ENCODE measurements at regions not wholly inside any gene's neighbourhood (a gene's known extent, or its start where the extent isn't known, plus 50 kb on each side); places are given as distances from the start of the nearest gene placed in this dataset.

DNA sequence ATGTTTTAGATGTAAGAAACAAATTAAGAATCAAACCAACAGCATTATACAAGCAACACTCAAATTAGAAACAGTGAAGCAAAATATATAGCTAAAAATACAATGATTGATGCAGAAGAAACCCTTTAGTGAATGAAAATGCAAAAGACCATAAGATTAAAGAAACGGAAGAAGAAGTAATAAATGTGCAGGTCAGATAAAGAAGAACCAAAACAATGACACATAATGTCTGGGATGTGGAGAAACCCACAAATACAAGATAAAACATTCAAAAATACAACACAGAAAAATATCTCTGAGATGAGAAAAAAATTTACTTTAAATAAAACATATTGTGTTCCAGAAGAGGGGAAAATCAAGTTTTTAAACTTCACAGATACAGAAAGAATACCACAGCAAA is 73.4 kb upstream of the AVPR1A start:
- Histone ChIP-seq H3K4me1 (ENCODE audit: insufficient read depth, low read length) (no peaks in the 10 kb centered on the region), H3K27me3 (ENCODE audit: control insufficient read depth in 1 of 2, insufficient read depth in 2 of 2, low read length in 2 of 2) (no peaks in the 10 kb centered on the region), H3K9me3 (ENCODE audit: low read length) (no peaks in the 10 kb centered on the region), H3K79me2 (ENCODE audit: insufficient read depth, low read length) (no peaks in the 10 kb centered on the region), H3K9ac (ENCODE audit: insufficient read depth, low read depth, low read length) (no peak overlapping the region), H2AFZ (ENCODE audit: low read length) (no peak overlapping the region), H3K36me3 (replicated peaks in 1 of 2; ENCODE audit: control insufficient read depth in 1 of 2, insufficient read depth in 2 of 2, low read length in 2 of 2) (no peaks in the 10 kb centered on the region), H3K4me2 (ENCODE audit: low read depth, low read length) (no peak overlapping the region), H4K20me1 (ENCODE audit: insufficient read depth, low read length) (no peaks in the 10 kb centered on the region), H3K27ac (ENCODE audit: extremely low read length, insufficient read depth, low read length) (no peak overlapping the region), H3K4me3 (replicated peaks in 1 of 3; ENCODE audit: insufficient read depth in 1 of 3, low read depth in 2 of 3, low read length in 3 of 3) (no peak overlapping the region)
- in situ Hi-C loops (cut with HindIII; ENCODE audit: extremely low pct_ligation_motif_present, low pct_unique_long_range_greater_than_20kb) = no loop called here
- no peak for DNase-seq (ENCODE audit: low spot score)
- 5% methylated on average over 1 of the region's 1 CpG for WGBS (ENCODE audit: low lambda C conversion rate)
- BruUV-seq (replicated peaks) = no TSS peak
- TF ChIP-seq ZFX (CRISPR knock-in tag; IDR thresholded peaks at IDR 0.05; ENCODE audit: low read depth) = no peak
- TF ChIP-seq ZNF850 (CRISPR knock-in tag; conservative IDR thresholded peaks at IDR 0.05) = no peak
- no peak for TF ChIP-seq THYN1 (CRISPR knock-in tag; IDR thresholded peaks at IDR 0.05; ENCODE audit: borderline replicate concordance, low read depth)
- TF ChIP-seq, protein P1, sequence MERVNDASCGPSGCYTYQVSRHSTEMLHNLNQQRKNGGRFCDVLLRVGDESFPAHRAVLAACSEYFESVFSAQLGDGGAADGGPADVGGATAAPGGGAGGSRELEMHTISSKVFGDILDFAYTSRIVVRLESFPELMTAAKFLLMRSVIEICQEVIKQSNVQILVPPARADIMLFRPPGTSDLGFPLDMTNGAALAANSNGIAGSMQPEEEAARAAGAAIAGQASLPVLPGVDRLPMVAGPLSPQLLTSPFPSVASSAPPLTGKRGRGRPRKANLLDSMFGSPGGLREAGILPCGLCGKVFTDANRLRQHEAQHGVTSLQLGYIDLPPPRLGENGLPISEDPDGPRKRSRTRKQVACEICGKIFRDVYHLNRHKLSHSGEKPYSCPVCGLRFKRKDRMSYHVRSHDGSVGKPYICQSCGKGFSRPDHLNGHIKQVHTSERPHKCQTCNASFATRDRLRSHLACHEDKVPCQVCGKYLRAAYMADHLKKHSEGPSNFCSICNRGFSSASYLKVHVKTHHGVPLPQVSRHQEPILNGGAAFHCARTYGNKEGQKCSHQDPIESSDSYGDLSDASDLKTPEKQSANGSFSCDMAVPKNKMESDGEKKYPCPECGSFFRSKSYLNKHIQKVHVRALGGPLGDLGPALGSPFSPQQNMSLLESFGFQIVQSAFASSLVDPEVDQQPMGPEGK (CRISPR knock-in tag; IDR thresholded peaks at IDR 0.05) = no peak
- TF ChIP-seq ZNF558 (CRISPR knock-in tag; IDR thresholded peaks at IDR 0.05; ENCODE audit: borderline replicate concordance) = no peak
- TF ChIP-seq ZNF564 (CRISPR knock-in tag; IDR thresholded peaks at IDR 0.05) = no peak
- no peak for TF ChIP-seq SP4 (CRISPR knock-in tag; IDR thresholded peaks at IDR 0.05)
- TF ChIP-seq, protein P2, sequence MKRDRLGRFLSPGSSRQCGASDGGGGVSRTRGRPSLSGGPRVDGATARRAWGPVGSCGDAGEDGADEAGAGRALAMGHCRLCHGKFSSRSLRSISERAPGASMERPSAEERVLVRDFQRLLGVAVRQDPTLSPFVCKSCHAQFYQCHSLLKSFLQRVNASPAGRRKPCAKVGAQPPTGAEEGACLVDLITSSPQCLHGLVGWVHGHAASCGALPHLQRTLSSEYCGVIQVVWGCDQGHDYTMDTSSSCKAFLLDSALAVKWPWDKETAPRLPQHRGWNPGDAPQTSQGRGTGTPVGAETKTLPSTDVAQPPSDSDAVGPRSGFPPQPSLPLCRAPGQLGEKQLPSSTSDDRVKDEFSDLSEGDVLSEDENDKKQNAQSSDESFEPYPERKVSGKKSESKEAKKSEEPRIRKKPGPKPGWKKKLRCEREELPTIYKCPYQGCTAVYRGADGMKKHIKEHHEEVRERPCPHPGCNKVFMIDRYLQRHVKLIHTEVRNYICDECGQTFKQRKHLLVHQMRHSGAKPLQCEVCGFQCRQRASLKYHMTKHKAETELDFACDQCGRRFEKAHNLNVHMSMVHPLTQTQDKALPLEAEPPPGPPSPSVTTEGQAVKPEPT (CRISPR knock-in tag; IDR thresholded peaks at IDR 0.05; ENCODE audit: low read depth) = no peak
- no peak for TF ChIP-seq IKZF1 (IDR thresholded peaks at IDR 0.05)
- TF ChIP-seq, protein P3, sequence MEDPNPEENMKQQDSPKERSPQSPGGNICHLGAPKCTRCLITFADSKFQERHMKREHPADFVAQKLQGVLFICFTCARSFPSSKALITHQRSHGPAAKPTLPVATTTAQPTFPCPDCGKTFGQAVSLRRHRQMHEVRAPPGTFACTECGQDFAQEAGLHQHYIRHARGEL (CRISPR knock-in tag; IDR thresholded peaks at IDR 0.05) = no peak
- TF ChIP-seq, protein P4, sequence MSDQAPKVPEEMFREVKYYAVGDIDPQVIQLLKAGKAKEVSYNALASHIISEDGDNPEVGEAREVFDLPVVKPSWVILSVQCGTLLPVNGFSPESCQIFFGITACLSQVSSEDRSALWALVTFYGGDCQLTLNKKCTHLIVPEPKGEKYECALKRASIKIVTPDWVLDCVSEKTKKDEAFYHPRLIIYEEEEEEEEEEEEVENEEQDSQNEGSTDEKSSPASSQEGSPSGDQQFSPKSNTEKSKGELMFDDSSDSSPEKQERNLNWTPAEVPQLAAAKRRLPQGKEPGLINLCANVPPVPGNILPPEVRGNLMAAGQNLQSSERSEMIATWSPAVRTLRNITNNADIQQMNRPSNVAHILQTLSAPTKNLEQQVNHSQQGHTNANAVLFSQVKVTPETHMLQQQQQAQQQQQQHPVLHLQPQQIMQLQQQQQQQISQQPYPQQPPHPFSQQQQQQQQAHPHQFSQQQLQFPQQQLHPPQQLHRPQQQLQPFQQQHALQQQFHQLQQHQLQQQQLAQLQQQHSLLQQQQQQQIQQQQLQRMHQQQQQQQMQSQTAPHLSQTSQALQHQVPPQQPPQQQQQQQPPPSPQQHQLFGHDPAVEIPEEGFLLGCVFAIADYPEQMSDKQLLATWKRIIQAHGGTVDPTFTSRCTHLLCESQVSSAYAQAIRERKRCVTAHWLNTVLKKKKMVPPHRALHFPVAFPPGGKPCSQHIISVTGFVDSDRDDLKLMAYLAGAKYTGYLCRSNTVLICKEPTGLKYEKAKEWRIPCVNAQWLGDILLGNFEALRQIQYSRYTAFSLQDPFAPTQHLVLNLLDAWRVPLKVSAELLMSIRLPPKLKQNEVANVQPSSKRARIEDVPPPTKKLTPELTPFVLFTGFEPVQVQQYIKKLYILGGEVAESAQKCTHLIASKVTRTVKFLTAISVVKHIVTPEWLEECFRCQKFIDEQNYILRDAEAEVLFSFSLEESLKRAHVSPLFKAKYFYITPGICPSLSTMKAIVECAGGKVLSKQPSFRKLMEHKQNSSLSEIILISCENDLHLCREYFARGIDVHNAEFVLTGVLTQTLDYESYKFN (CRISPR knock-in tag; conservative IDR thresholded peaks at IDR 0.05) = no peak
- ChIA-PET CTCF (ENCODE audit: low intra/inter-chr PET ratio, low total read pairs) (no interaction called here), POLR2A (no interaction called here)
- FAIRE-seq = no peak
- no peak for ATAC-seq
- intact Hi-C loops (cut with micrococcal nuclease; ENCODE audit: unreplicated experiment) = no loop called here

Measured in HepG2 (cell line).